Testis (tissue), 2 donors: ENCODE measurements at regions not wholly inside any gene's neighbourhood (a gene's known extent, or its start where the extent isn't known, plus 50 kb on each side); places are given as distances from the start of the nearest gene placed in this dataset.

Source experiments
- DNase-seq: peaks from one replicate; pipeline ENCODE4 v3.0.0-alpha.2; 2019
- H3K27ac ChIP-seq, 2 donors: fragments of 200-600 bp; sonication (generic); one replicate each; pipeline ENCODE4 v1.5.1; 2019
- H3K27me3 ChIP-seq: fragments of 200-600 bp; sonication (generic); one replicate; pipeline ENCODE4 v1.5.1; 2019
- H3K36me3 ChIP-seq: fragments of 200-600 bp; sonication (generic); one replicate; pipeline ENCODE4 v1.5.1; 2017; ENCODE audit warnings: low read depth; ENCODE audit errors: missing control alignments
- H3K4me1 ChIP-seq: fragments of 200-600 bp; sonication (generic); one replicate; pipeline ENCODE4 v1.5.1; 2019
- H3K4me3 ChIP-seq, 2 donors: fragments of 200-600 bp; sonication (generic); one replicate each; pipeline ENCODE4 v1.5.1; 2017 to 2019
- H3K9me3 ChIP-seq: fragments of 200-600 bp; sonication (generic); one replicate; pipeline ENCODE4 v1.5.1; 2017
- POLR2A ChIP-seq: fragments of 450-650 bp; IDR thresholded peaks from one replicate; pipeline ENCODE4 v1.6.1; 2017; ENCODE audit warnings: antibody characterized with exemption, mild to moderate bottlenecking, moderate library complexity
- WGBS, 2 donors: methylation state at CpG; one replicate each; pipeline ENCODE4 v1.1.5; 2018; 5-methylcytosine and 5-hydroxymethylcytosine counted together
- intact Hi-C: fragments of 100-400 bp; cut with DNase I; formaldehyde crosslinking; loops from one replicate; pipeline ENCODE4 v1.15.1; 2023; ENCODE audit warnings: low total_unique reads
- TF ChIP-seq, protein P1 (sequence below), 3 experiments: fragments of 450-650 bp in 2 of 3; fragments of 200-600 bp in 1 of 3; sonication (generic) in 1 of 3; IDR thresholded peaks; one replicate each; pipeline ENCODE4 v1.5.1; 2016 to 2019; ENCODE audit warnings: antibody characterized with exemption in 3 of 3, mild to moderate bottlenecking in 2 of 3, moderate library complexity in 1 of 3

GRCh38 chr4:159464302-159464701 is 361.4 kb downstream of the RAPGEF2 start:
- Histone ChIP-seq H3K36me3 (no peaks in the 10 kb centered on the region), H3K27ac (no peak overlapping the region), H3K4me3 (no peak overlapping the region), H3K4me1 (no peaks in the 10 kb centered on the region), H3K9me3 (no peaks in the 10 kb centered on the region), H3K27me3 (no peaks in the 10 kb centered on the region)
- intact Hi-C loops = no loop called here
- DNase-seq = no peak
- TF ChIP-seq, protein P1, sequence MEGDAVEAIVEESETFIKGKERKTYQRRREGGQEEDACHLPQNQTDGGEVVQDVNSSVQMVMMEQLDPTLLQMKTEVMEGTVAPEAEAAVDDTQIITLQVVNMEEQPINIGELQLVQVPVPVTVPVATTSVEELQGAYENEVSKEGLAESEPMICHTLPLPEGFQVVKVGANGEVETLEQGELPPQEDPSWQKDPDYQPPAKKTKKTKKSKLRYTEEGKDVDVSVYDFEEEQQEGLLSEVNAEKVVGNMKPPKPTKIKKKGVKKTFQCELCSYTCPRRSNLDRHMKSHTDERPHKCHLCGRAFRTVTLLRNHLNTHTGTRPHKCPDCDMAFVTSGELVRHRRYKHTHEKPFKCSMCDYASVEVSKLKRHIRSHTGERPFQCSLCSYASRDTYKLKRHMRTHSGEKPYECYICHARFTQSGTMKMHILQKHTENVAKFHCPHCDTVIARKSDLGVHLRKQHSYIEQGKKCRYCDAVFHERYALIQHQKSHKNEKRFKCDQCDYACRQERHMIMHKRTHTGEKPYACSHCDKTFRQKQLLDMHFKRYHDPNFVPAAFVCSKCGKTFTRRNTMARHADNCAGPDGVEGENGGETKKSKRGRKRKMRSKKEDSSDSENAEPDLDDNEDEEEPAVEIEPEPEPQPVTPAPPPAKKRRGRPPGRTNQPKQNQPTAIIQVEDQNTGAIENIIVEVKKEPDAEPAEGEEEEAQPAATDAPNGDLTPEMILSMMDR (IDR thresholded peaks at IDR 0.05) = no peak
- TF ChIP-seq POLR2A = no peak

GRCh38 chr4:159476886-159477285 is 374.0 kb downstream of the RAPGEF2 start:
- Histone ChIP-seq H3K27ac (no peak overlapping the region), H3K4me1 (no peaks in the 10 kb centered on the region), H3K9me3 (no peaks in the 10 kb centered on the region), H3K27me3 (no peaks in the 10 kb centered on the region), H3K36me3 (no peaks in the 10 kb centered on the region), H3K4me3 (no peak overlapping the region)
- TF ChIP-seq POLR2A = no peak
- TF ChIP-seq, protein P1 (IDR thresholded peaks at IDR 0.05) = no peak
- DNase-seq = no peak
- 63 to 72% methylated on average over 1 of the region's 1 CpG for WGBS, 2 donors
- intact Hi-C loops = no loop called here

DNA sequence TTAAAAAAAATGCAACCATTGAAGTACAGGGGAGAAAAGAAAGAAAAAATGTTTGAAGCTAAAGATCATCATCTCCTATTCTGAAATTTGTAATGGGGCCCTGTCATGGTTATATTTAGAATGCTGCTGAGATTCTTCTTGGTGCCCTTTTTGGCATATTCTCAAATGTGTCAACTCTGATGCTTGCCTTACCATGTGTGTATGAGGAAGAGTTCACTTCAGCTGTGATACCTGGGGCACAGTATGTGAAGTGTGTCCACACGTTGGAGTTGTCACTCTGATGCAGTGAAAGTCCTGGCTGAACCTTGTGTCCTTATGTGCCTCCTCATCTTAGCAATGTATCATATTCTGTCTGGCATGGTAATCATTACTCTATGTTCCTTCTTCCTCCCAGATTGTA is 377.9 kb downstream of the RAPGEF2 start:
- no peak for DNase-seq
- 16 to 75% methylated on average over 1 of the region's 1 CpG for WGBS, 2 donors
- no peak overlapping the region for H3K27ac ChIP-seq
- no peaks in the 10 kb centered on the region for H3K4me1 ChIP-seq
- TF ChIP-seq, protein P1 (IDR thresholded peaks at IDR 0.05) = no peak
- TF ChIP-seq POLR2A = no peak
- intact Hi-C loops = no loop called here
- no peak overlapping the region for H3K4me3 ChIP-seq
- no peaks in the 10 kb centered on the region for H3K27me3 ChIP-seq
- no peaks in the 10 kb centered on the region for H3K36me3 ChIP-seq
- no peaks in the 10 kb centered on the region for H3K9me3 ChIP-seq

GRCh38 chr4:159481936-159482335 is 379.1 kb downstream of the RAPGEF2 start:
- Histone ChIP-seq H3K27me3 (no peaks in the 10 kb centered on the region), H3K4me1 (no peaks in the 10 kb centered on the region), H3K27ac (no peak overlapping the region), H3K9me3 (no peaks in the 10 kb centered on the region), H3K4me3 (no peak overlapping the region), H3K36me3 (no peaks in the 10 kb centered on the region)
- intact Hi-C loops = no loop called here
- WGBS, 2 donors = 84 to 92% methylated on average over 6 of the region's 6 CpGs
- DNase-seq = no peak
- no peak for TF ChIP-seq POLR2A
- TF ChIP-seq, protein P1 (IDR thresholded peaks at IDR 0.05) = no peak

DNA sequence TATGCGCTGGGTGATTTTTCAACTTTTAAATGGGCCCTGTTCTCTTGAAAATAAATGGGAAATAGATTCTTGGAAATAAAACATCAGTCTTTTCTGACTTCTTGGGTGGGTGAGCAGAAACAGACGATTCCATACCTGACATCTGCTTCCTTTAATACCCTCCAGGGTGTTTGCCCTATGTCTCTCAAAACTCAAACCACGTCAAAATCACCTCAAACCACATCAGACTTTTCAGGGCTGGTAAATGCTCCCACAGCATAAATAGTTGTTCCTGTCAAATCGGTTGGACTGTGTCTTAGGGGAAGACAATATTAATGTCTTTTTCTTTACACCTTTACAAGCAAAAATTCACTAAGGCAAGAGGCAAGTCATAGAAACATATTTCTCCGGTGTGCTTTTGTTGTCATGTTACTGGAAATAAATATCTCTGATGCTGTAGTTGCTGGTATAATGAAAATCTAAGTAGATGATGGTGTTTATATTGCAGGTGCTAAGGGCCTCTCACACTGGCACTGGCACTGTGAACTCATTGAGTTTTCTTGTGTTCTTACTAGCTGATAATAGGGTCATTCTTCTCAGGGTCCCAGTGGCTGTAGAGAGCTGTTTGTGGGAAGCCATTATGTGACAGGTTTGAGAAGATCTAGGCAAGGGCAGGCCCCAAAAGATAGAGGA is 380.4 kb downstream of the RAPGEF2 start:
- H3K27ac ChIP-seq = no peak overlapping the region
- H3K9me3 ChIP-seq = no peaks in the 10 kb centered on the region
- 87 to 90% methylated on average over 5 of the region's 5 CpGs for WGBS, 2 donors
- intact Hi-C loops = no loop called here
- H3K27me3 ChIP-seq = no peaks in the 10 kb centered on the region
- TF ChIP-seq POLR2A = no peak
- TF ChIP-seq, protein P1 (IDR thresholded peaks at IDR 0.05) = no peak
- no peaks in the 10 kb centered on the region for H3K4me1 ChIP-seq
- no peak for DNase-seq
- no peaks in the 10 kb centered on the region for H3K36me3 ChIP-seq
- H3K4me3 ChIP-seq = no peak overlapping the region
